ENCODE measurements at regions not wholly inside any gene's neighbourhood (a gene's known extent, or its start where the extent isn't known, plus 50 kb on each side); places are given as distances from the start of the nearest gene placed in this dataset.

- TF ChIP-seq EHMT2 (IDR thresholded peaks at IDR 0.05; ENCODE audit: low read depth) (no peak), FOXS1 (CRISPR knock-in tag; IDR thresholded peaks at IDR 0.05) (no peak), KDM1A (IDR thresholded peaks at IDR 0.05; ENCODE audit: low read depth) (no peak), MAZ (IDR thresholded peaks at IDR 0.05; ENCODE audit: borderline replicate concordance, low read depth, low read length) (no peak), ESRRA (IDR thresholded peaks at IDR 0.05; ENCODE audit: borderline replicate concordance, low read length) (no peak), PHF8 (IDR thresholded peaks at IDR 0.05; ENCODE audit: borderline replicate concordance, low read depth) (no peak), CHD4 (IDR thresholded peaks at IDR 0.05; ENCODE audit: borderline replicate concordance) (no peak), KDM5A (IDR thresholded peaks at IDR 0.05) (no peak), ZSCAN20 (CRISPR knock-in tag; IDR thresholded peaks at IDR 0.05) (no peak), HOXB5 (CRISPR knock-in tag; IDR thresholded peaks at IDR 0.05) (no peak), USF2 (IDR thresholded peaks at IDR 0.05) (no peak), ATOH8 (CRISPR knock-in tag; IDR thresholded peaks at IDR 0.05; ENCODE audit: low read depth) (no peak), HDAC2 (IDR thresholded peaks at IDR 0.05) (no peak), HES2 (IDR thresholded peaks at IDR 0.05) (no peak), GATA3 (IDR thresholded peaks at IDR 0.05; ENCODE audit: borderline replicate concordance) (no peak)
- no peak overlapping the region for H3K4me2 ChIP-seq
- CTCF ChIA-PET = interaction anchor here (1.6 to 3.6 kb wide), 3 partner anchors 15 to 67 kb away, joined by 3 to 11 read pairs (median 9); no protein-coding TSS in a partner anchor
- no peak overlapping the region for H3K4me3 ChIP-seq
- peaks cover 8% of the 10 kb centered on the region for H3K4me1 ChIP-seq
- no peak for FAIRE-seq
- POLR2A ChIA-PET = interaction anchor here (0.6 kb wide), 1 partner anchor 279 kb away, joined by 3 read pairs; no protein-coding TSS in a partner anchor
- no peaks in the 10 kb centered on the region for H3K9me3 ChIP-seq
- H3K27ac ChIP-seq = no peak overlapping the region
- 85% methylated on average over 7 of the region's 7 CpGs for WGBS (ENCODE audit: missing lambda C conversion rate)
- no peak for ATAC-seq
- no peak for DNase-seq (ENCODE audit: low read depth in 1 of 2, low spot score in 1 of 2)
These were observed 92.2 kb downstream of the TBX19 start for GRCh38 chr1:168372861-168373371.

- H3K9me3 ChIP-seq = no peaks in the 10 kb centered on the region
- 62% methylated on average over 4 of the region's 4 CpGs for WGBS (ENCODE audit: missing lambda C conversion rate)
- H3K4me2 ChIP-seq = no peak overlapping the region
- DNase-seq (ENCODE audit: low read depth in 1 of 2, low spot score in 1 of 2) (no peak), ATAC-seq (no peak), FAIRE-seq (no peak)
- no peak overlapping the region for H3K27ac ChIP-seq
- H3K4me3 ChIP-seq = no peak overlapping the region
- ChIA-PET CTCF (interaction anchor here (1.6 to 4.2 kb wide), 4 partner anchors 16 to 67 kb away, joined by 3 to 18 read pairs (median 10); no protein-coding TSS in a partner anchor), POLR2A (interaction anchor here (0.6 kb wide), 1 partner anchor 279 kb away, joined by 3 read pairs; no protein-coding TSS in a partner anchor)
- TF ChIP-seq SMC3 (IDR thresholded peaks at IDR 0.05) (no peak), BHLHE40 (IDR thresholded peaks at IDR 0.05; ENCODE audit: low read depth, low read length) (no peak), PBX3 (IDR thresholded peaks at IDR 0.05) (no peak), RAD21 (conservative IDR thresholded peaks at IDR 0.05 in 1 of 2, IDR thresholded peaks at IDR 0.05 in 1 of 2) (no peak), JUNB (IDR thresholded peaks at IDR 0.05) (no peak), HES2 (IDR thresholded peaks at IDR 0.05) (no peak), HDAC2 (IDR thresholded peaks at IDR 0.05) (no peak), REST (IDR thresholded peaks at IDR 0.05) (no peak), EP300 (IDR thresholded peaks at IDR 0.05) (no peak), HOXA7 (CRISPR knock-in tag; IDR thresholded peaks at IDR 0.05) (no peak), POLR2AphosphoS2 (conservative IDR thresholded peaks at IDR 0.05; ENCODE audit: low read length) (no peak), USF2 (IDR thresholded peaks at IDR 0.05) (no peak), FOSL2 (IDR thresholded peaks at IDR 0.05) (no peak), FOSL2 (CRISPR knock-in tag; IDR thresholded peaks at IDR 0.05) (no peak), RARB (CRISPR knock-in tag; IDR thresholded peaks at IDR 0.05) (no peak), TP53 (CRISPR knock-in tag; IDR thresholded peaks at IDR 0.05) (no peak), MAFK (IDR thresholded peaks at IDR 0.05; ENCODE audit: partially characterized antibody) (no peak)
- H3K4me1 ChIP-seq = peaks cover 14% of the 10 kb centered on the region
These were observed 91.6 kb downstream of the TBX19 start for GRCh38 chr1:168372307-168372706.
